HepG2 (cell line): ENCODE measurements at regions not wholly inside any gene's neighbourhood (a gene's known extent, or its start where the extent isn't known, plus 50 kb on each side); places are given as distances from the start of the nearest gene placed in this dataset.

Experiments used
- ATAC-seq: fragments of 200-7000 bp; cut with Tn5 transposase; 3 replicates; pipeline ENCODE4 v1.9.1; 2020; ENCODE audit warnings: mild to moderate bottlenecking, moderate library complexity
- BruUV-seq: library from RNA; stranded (reverse); fragments of 400-500 nt; replicated peaks from 2 replicates; lab custom pipeline; 2021; lab: Mats Ljungman, UMichigan
- CTCF ChIA-PET: fragments of 300-600 bp; formaldehyde crosslinking; extraction: SDS; loops from one replicate; lab custom pipeline; 2021; ENCODE audit warnings: low total read pairs, inconsistent platforms, low intra/inter-chr PET ratio; lab: Yijun Ruan, JAX
- POLR2A ChIA-PET: fragments of 350-600 bp; sonication (Branson Sonifier 250); formaldehyde crosslinking; loops from one replicate; lab custom pipeline; 2020; ENCODE audit warnings: antibody characterized with exemption, inconsistent platforms; lab: Yijun Ruan, JAX
- DNase-seq: peaks from one replicate; pipeline ENCODE4 v3.0.0-alpha.2; 2015; ENCODE audit warnings: low spot score
- FAIRE-seq: peaks from 3 replicates; lab custom pipeline; 2011; peaks lifted over from hg19 to GRCh38; lab: Jason Lieb, UNC
- H2AFZ ChIP-seq: one replicate; pipeline ENCODE4 v1.6.1; 2011; ENCODE audit warnings: low read length, inconsistent platforms
- H3K27ac ChIP-seq: fragments of 300-600 bp; 3 replicates; pipeline ENCODE4 v1.8.0; 2011; ENCODE audit warnings: mixed run types, mild to moderate bottlenecking, mixed read lengths, low read length, inconsistent platforms; ENCODE audit not compliant: insufficient read depth; ENCODE audit errors: extremely low read length
- H3K27me3 ChIP-seq, 2 experiments: fragments of 200-600 bp in 1 of 2; 2 replicates in 1 of 2; 3 replicates in 1 of 2; pipeline versions ENCODE4 v1.6.0 to v1.8.0; 2011; ENCODE audit warnings: low read length in 2 of 2, mild to moderate bottlenecking in 2 of 2, moderate library complexity in 2 of 2, inconsistent platforms in 1 of 2; ENCODE audit not compliant: insufficient read depth in 2 of 2, control insufficient read depth in 1 of 2
- H3K36me3 ChIP-seq, 2 experiments: fragments of 200-600 bp in 1 of 2; replicated peaks in 1 of 2; 2 replicates in 1 of 2; 3 replicates in 1 of 2; pipeline versions ENCODE4 v1.5.1 to v1.8.0; 2011; ENCODE audit warnings: low read length in 2 of 2, inconsistent platforms in 1 of 2; ENCODE audit not compliant: insufficient read depth in 2 of 2, control insufficient read depth in 1 of 2
- H3K4me1 ChIP-seq: 2 replicates; pipeline ENCODE4 v1.5.1; 2012; ENCODE audit warnings: low read length, inconsistent platforms; ENCODE audit not compliant: insufficient read depth
- H3K4me2 ChIP-seq: 2 replicates; pipeline ENCODE4 v1.6.0; 2011; ENCODE audit warnings: low read depth, low read length, inconsistent platforms
- H3K4me3 ChIP-seq, 3 experiments: fragments of 200-600 bp in 1 of 3; sonication (generic), shearing (Covaris generic) in 1 of 3; replicated peaks in 1 of 3; 2 replicates each; pipeline ENCODE4 v1.5.1; 2011 to 2016; ENCODE audit warnings: low read length in 3 of 3, inconsistent platforms in 2 of 3, low read depth in 2 of 3, mild to moderate bottlenecking in 2 of 3, control low read depth in 1 of 3, mixed read lengths in 1 of 3; ENCODE audit not compliant: insufficient read depth in 1 of 3
- H3K79me2 ChIP-seq: one replicate; pipeline ENCODE4 v1.6.1; 2011; ENCODE audit warnings: low read length, inconsistent platforms; ENCODE audit not compliant: insufficient read depth
- H3K9ac ChIP-seq: 2 replicates; pipeline ENCODE4 v1.6.0; 2011; ENCODE audit warnings: mild to moderate bottlenecking, low read depth, low read length, inconsistent platforms; ENCODE audit not compliant: insufficient read depth
- H3K9me3 ChIP-seq: 2 replicates; pipeline ENCODE4 v1.5.1; 2012; ENCODE audit warnings: mild to moderate bottlenecking, low read length
- H4K20me1 ChIP-seq: 2 replicates; pipeline ENCODE4 v1.6.0; 2011; ENCODE audit warnings: inconsistent platforms, mild to moderate bottlenecking, low read length, moderate library complexity; ENCODE audit not compliant: insufficient read depth
- FOXA3 ChIP-seq: IDR thresholded peaks from 2 replicates; pipeline ENCODE4 v1.6.1; 2016; ENCODE audit warnings: missing genetic modification reagents, missing compliant biosample characterization
- HOXA7 ChIP-seq: sonication (generic); formaldehyde crosslinking; IDR thresholded peaks from 2 replicates; pipeline ENCODE4 v1.8.1; 2022; ENCODE audit warnings: mild to moderate bottlenecking, missing genetic modification reagents, moderate library complexity
- KAT8 ChIP-seq: IDR thresholded peaks from 2 replicates; pipeline ENCODE4 v1.6.1; 2016; ENCODE audit warnings: missing genetic modification reagents, missing compliant biosample characterization
- RNF2 ChIP-seq: fragments of 450-650 bp; conservative IDR thresholded peaks from 2 replicates; pipeline ENCODE4 v1.6.1; 2016; ENCODE audit warnings: low read depth
- ZMYM3 ChIP-seq: sonication (generic); formaldehyde crosslinking; IDR thresholded peaks from 2 replicates; pipeline ENCODE4 v1.5.1; 2020; ENCODE audit warnings: mild to moderate bottlenecking, missing genetic modification reagents
- ZNF251 ChIP-seq: sonication (generic); formaldehyde crosslinking; IDR thresholded peaks from 2 replicates; pipeline ENCODE4 v1.9.0; 2021; ENCODE audit warnings: mild to moderate bottlenecking, missing genetic modification reagents
- ZNF451 ChIP-seq: sonication (generic); formaldehyde crosslinking; IDR thresholded peaks from 2 replicates; pipeline ENCODE4 v1.5.0; 2020; ENCODE audit warnings: mild to moderate bottlenecking, missing genetic modification reagents
- ZNF552 ChIP-seq: sonication (generic); formaldehyde crosslinking; IDR thresholded peaks from 2 replicates; pipeline ENCODE4 v1.9.0; 2022; ENCODE audit warnings: missing genetic modification reagents, mild to moderate bottlenecking, borderline replicate concordance
- ZNF891 ChIP-seq: sonication (generic); formaldehyde crosslinking; IDR thresholded peaks from 2 replicates; pipeline ENCODE4 v1.5.0; 2020; ENCODE audit warnings: mild to moderate bottlenecking, missing genetic modification reagents
- WGBS: methylation state at CpG from one replicate; pipeline ENCODE4 v1.1.6; 2017; ENCODE audit warnings: low lambda C conversion rate; 5-methylcytosine and 5-hydroxymethylcytosine counted together
- in situ Hi-C: cut with HindIII; loops from 2 replicates; pipeline ENCODE4 v1.10.0; 2017; ENCODE audit warnings: low pct_unique_long_range_greater_than_20kb; ENCODE audit not compliant: extremely low pct_ligation_motif_present
- intact Hi-C: fragments of 100-400 bp; cut with micrococcal nuclease; formaldehyde crosslinking; loops from one replicate; pipeline ENCODE4 v1.10.0; 2022; ENCODE audit not compliant: unreplicated experiment
- TF ChIP-seq, protein P1 (sequence below): sonication (generic); formaldehyde crosslinking; IDR thresholded peaks from 2 replicates; pipeline ENCODE4 v1.8.1; 2023; ENCODE audit warnings: missing genetic modification reagents, inconsistent platforms, borderline replicate concordance
- TF ChIP-seq, protein P2 (sequence below): sonication (generic); formaldehyde crosslinking; IDR thresholded peaks from 2 replicates; pipeline ENCODE4; 2020; ENCODE audit warnings: missing genetic modification reagents, mild to moderate bottlenecking, borderline replicate concordance
- TF ChIP-seq, protein P3 (sequence below): sonication (generic); formaldehyde crosslinking; IDR thresholded peaks from 2 replicates; pipeline ENCODE4 v1.4.0; 2020; ENCODE audit warnings: missing genetic modification reagents
- TF ChIP-seq, protein P4 (sequence below): sonication (generic); formaldehyde crosslinking; IDR thresholded peaks from 2 replicates; pipeline ENCODE4 v1.4.0; 2020; ENCODE audit warnings: low read depth, missing genetic modification reagents

DNA sequence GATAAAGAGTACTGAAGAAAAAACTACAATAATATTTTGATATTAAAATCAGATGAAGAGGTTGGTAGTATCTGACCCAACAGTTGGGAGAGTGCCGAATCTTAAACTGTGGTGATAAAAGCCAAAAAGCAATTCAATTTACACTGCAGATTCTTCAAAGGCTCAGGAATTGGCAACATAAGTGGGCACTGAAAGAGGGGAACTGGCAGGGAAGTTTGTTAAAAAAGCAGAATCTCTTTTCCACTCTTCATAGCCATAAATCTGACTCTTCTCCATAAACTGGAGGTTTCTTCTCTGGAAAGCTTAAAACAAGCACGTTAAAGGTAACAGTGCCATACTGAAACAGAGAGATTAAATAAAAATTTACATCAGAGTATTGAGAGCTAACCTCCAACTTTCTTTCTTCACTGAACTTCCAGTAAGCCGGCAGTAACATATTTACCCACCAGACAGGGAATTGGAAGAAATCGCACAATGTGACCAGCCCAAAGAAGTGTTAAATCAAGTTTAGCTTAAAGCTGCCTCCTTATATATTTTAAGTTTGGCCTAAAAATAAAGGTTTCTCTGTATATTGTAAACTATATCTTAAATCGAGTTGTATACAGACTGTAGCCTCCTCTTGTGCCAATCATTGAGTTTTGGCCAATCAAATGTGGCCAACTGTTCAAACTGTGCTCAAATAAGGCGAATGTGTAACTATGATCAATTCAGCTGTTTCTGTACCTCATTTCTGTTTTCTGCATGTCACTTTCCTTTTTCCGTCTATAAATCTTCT is 358.3 kb downstream of the NXPE2 start (continued):
- TF ChIP-seq, protein P1, sequence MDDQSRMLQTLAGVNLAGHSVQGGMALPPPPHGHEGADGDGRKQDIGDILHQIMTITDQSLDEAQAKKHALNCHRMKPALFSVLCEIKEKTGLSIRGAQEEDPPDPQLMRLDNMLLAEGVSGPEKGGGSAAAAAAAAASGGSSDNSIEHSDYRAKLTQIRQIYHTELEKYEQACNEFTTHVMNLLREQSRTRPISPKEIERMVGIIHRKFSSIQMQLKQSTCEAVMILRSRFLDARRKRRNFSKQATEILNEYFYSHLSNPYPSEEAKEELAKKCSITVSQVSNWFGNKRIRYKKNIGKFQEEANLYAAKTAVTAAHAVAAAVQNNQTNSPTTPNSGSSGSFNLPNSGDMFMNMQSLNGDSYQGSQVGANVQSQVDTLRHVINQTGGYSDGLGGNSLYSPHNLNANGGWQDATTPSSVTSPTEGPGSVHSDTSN (CRISPR knock-in tag) = no peak
- TF ChIP-seq ZNF251 (CRISPR knock-in tag) (no peak), FOXA3 (CRISPR knock-in tag) (no peak), ZNF451 (no peak)
- TF ChIP-seq, protein P2, sequence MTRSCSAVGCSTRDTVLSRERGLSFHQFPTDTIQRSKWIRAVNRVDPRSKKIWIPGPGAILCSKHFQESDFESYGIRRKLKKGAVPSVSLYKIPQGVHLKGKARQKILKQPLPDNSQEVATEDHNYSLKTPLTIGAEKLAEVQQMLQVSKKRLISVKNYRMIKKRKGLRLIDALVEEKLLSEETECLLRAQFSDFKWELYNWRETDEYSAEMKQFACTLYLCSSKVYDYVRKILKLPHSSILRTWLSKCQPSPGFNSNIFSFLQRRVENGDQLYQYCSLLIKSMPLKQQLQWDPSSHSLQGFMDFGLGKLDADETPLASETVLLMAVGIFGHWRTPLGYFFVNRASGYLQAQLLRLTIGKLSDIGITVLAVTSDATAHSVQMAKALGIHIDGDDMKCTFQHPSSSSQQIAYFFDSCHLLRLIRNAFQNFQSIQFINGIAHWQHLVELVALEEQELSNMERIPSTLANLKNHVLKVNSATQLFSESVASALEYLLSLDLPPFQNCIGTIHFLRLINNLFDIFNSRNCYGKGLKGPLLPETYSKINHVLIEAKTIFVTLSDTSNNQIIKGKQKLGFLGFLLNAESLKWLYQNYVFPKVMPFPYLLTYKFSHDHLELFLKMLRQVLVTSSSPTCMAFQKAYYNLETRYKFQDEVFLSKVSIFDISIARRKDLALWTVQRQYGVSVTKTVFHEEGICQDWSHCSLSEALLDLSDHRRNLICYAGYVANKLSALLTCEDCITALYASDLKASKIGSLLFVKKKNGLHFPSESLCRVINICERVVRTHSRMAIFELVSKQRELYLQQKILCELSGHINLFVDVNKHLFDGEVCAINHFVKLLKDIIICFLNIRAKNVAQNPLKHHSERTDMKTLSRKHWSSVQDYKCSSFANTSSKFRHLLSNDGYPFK (CRISPR knock-in tag) = no peak

DNA sequence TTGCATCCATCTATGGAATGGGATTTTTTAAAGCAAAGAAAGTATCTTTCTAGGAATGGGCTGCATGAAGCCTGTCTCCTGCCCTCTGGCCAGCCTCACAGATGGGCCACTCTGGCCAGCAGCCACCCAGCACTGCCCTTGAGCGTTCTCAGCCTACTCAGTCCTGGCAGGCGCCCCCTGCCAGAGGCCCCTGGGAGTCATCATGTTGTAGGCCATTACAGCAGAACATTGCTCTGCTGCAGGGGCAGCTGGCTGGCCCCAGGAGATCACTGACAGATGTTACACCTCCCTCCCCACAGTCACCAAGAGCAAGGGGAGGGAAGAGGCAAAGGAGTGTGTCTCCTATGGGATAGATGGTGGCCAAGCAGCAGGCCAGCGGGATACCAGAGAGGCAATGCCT is 363.7 kb downstream of the NXPE2 start:
- Histone ChIP-seq H3K4me1 (no peaks in the 10 kb centered on the region), H3K27ac (no peak overlapping the region), H3K36me3 (no peaks in the 10 kb centered on the region), H3K27me3 (peaks cover 3 to 5% of the 10 kb centered on the region in 2 experiments; a peak in 2 of 5 replicates), H4K20me1 (no peaks in the 10 kb centered on the region), H3K9me3 (no peaks in the 10 kb centered on the region), H3K9ac (no peak overlapping the region), H3K4me3 (no peak overlapping the region), H3K4me2 (no peak overlapping the region), H2AFZ (no peak overlapping the region), H3K79me2 (no peaks in the 10 kb centered on the region)
- no TSS peak for BruUV-seq
- no peak for FAIRE-seq
- ChIA-PET CTCF (no interaction called here), POLR2A (no interaction called here)
- intact Hi-C loops (no loop called here), in situ Hi-C loops (no loop called here)
- WGBS = 0% methylated on average over 3 of the region's 3 CpGs
- no peak for TF ChIP-seq KAT8
- TF ChIP-seq, protein P3, sequence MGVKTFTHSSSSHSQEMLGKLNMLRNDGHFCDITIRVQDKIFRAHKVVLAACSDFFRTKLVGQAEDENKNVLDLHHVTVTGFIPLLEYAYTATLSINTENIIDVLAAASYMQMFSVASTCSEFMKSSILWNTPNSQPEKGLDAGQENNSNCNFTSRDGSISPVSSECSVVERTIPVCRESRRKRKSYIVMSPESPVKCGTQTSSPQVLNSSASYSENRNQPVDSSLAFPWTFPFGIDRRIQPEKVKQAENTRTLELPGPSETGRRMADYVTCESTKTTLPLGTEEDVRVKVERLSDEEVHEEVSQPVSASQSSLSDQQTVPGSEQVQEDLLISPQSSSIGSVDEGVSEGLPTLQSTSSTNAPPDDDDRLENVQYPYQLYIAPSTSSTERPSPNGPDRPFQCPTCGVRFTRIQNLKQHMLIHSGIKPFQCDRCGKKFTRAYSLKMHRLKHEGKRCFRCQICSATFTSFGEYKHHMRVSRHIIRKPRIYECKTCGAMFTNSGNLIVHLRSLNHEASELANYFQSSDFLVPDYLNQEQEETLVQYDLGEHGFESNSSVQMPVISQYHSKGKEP (CRISPR knock-in tag) = no peak
- TF ChIP-seq ZNF891 (CRISPR knock-in tag) = no peak
- no peak for TF ChIP-seq HOXA7 (CRISPR knock-in tag)
- TF ChIP-seq ZNF552 (CRISPR knock-in tag) = no peak
- no peak for TF ChIP-seq ZMYM3 (CRISPR knock-in tag)
- TF ChIP-seq RNF2 = no peak
- TF ChIP-seq, protein P4, sequence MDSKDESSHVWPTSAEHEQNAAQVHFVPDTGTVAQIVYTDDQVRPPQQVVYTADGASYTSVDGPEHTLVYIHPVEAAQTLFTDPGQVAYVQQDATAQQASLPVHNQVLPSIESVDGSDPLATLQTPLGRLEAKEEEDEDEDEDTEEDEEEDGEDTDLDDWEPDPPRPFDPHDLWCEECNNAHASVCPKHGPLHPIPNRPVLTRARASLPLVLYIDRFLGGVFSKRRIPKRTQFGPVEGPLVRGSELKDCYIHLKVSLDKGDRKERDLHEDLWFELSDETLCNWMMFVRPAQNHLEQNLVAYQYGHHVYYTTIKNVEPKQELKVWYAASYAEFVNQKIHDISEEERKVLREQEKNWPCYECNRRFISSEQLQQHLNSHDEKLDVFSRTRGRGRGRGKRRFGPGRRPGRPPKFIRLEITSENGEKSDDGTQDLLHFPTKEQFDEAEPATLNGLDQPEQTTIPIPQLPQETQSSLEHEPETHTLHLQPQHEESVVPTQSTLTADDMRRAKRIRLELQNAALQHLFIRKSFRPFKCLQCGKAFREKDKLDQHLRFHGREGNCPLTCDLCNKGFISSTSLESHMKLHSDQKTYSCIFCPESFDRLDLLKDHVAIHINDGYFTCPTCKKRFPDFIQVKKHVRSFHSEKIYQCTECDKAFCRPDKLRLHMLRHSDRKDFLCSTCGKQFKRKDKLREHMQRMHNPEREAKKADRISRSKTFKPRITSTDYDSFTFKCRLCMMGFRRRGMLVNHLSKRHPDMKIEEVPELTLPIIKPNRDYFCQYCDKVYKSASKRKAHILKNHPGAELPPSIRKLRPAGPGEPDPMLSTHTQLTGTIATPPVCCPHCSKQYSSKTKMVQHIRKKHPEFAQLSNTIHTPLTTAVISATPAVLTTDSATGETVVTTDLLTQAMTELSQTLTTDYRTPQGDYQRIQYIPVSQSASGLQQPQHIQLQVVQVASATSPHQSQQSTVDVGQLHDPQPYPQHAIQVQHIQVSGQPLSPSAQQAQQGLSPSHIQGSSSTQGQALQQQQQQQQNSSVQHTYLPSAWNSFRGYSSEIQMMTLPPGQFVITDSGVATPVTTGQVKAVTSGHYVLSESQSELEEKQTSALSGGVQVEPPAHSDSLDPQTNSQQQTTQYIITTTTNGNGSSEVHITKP = no peak
- ATAC-seq = peak; percentile 41; the same call in 2 of the 3 replicates
- no peak for DNase-seq
